ENCODE measurements at regions not wholly inside any gene's neighbourhood (a gene's known extent, or its start where the extent isn't known, plus 50 kb on each side); places are given as distances from the start of the nearest gene placed in this dataset.
"Not testable (repeated sequence)": the region's sequence is repeated elsewhere in the genome, so short reads cannot be mapped to it uniquely, and the experiment has no call there.

DNA sequence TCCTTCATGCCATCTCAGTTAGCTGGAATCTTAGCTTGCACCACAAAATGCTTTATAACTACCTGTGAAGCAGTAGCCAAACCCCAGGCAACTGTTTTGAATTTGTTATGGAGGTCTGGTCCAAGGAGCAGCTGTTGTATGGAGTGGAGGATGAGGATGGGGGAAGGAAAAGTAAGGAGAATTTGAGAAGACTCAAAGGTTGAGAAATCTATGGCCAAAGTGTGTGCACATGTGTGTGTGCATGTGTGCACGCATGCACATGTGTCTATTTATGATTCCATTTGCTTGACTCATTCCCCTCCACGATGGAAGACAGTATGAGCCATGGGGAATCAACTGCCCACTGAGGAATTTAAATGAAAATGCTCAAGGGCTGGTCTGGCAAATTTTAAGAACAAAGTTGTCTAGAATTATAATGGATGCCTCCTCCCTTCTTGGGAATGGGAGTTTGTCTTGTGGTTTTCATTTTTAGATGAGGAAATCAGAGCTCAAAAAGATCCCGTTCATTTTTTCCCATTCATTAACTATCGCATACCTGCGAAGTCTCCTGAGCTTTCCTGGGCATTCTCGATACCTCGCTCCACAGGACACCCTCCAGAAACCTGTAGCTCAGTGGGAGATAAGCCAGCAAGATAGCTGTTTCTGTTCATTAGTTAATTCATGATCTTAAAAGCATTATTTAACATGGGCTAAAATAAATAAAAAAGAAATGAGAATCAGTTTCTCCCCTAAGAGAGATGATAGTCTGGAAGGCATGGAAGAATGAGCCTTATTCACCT is 152.3 kb upstream of the NEDD9 start:
- no peak for DNase-seq (ENCODE audit: low spot score)

DNA sequence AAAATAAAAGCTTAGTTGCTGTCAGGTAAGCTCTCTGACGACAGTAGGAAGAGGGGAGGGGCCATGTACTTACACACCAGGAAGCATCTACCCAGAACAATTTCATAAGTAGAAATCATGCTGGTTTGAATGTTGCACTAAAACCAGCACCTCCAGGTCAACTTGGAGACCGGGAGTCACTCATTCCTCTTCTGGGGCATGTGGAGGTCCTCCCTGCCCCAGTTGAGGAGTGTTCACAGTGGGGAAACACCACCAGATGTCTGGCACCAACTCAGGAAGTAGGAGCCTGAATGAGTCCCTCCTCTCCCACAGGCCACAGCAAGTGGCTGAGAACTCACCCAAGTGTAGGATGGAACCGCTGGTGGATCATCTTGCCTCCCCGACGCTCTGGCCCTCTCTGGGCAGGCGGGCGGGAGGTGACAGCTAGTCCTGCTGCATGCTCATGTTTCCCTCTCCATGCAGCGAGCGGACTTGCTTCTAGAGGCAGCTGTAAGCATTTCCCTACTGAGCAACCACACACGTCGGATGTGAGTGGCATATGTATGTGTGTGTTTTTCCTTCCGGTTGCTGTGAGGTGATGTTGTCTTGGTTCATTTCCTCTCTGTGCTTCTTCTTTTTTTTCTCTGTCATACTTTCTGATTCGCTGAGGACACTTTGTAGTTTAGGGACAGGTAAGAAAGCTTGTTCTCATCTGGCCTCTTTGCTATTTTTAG is 149.5 kb upstream of the NEDD9 start:
- DNase-seq (ENCODE audit: low spot score): no peak

DNA sequence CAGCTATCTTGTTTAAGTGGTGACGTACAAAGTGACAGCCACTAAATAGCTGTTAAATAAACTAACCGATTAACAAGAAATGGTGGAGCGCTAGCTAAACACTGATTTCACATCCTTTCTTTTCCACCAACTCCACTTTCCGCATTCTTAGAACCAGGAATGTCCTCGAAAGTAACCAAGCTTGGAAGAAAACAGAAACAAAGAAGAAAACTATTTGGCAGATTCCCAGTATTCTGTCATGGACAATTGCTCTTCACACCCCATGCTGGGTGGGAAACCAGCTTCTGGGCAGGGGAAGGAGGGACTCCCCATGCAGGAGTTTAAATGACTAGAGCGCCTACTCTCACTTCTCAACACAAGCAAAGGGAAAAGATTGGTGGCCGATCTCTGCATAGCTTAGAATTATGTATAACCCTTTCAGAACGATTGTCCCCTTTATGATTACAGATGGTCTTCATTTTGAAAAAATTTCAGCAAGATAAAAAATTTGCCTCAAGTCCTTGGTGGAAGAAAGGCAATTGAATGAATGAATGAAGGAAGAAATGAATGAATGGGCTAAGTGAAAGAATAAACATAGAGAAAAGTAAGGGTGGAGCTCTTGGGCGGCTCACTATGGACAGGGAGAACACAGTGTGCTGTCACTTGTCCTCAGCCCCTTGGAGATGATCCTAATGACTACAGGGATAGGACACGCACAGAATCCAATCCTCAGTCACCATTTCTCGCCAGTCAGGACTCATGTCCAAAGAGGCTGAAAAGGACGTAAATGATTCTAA is 148.7 kb upstream of the NEDD9 start:
- no peak for DNase-seq (ENCODE audit: low spot score)

DNA sequence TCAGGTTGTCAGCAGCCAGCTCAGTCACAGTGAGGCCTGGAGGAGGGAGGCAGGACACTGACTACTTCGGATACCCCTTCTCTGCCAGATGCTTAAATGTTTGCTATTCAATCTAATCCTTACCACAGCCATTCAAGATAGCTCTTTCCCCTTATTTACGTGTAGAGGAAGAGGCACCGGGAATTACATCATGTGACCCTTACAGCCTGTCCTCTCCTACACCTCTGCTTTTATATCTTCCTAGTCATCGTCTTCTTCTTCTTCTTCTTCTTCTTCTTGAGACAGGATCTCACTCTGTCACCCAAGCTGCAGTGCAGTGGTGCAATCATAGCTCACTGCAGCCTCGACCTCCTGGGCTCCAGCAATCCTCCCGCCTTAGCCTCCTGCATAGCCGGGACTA is 148.1 kb upstream of the NEDD9 start:
- DNase-seq (ENCODE audit: low spot score): no peak

DNA sequence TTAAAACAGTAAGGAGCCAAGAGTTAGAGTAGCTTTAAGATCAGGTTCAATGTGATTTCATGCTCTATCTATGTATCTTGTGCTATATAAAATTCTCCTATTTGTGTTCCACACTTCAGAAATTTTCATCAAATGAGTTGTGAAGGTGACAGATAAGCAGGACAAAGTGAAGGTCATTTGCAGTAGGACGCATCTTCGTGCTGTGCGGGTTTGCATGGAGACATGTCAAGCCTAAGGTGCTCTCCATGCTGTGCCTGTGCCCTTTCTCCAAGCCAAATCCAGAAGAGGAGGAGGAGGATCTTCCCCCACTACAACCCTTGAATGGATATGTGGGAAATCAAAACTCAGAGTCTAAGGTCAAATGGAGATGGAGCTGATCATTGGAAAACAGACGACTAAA is 147.3 kb upstream of the NEDD9 start:
- DNase-seq (ENCODE audit: low spot score): no peak

DNA sequence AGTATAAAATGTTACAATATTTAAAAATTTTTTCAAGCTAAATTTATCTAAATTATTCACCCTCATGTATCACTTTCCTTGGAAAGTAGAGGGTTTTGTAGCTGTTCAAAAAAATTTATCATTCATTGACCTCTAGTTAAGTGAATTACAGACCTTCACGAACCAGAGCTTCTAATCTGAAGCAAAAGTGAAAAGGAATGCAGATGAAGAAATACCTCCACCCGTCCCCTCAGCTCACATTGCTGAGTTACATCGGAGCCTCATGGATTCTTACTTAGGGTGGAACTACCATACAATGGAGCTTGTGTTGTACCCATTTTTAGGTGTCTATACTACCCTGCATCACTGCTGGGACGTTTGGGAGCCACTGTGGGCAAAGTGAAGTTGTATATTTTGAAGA is 146.2 kb upstream of the NEDD9 start:
- DNase-seq (ENCODE audit: low spot score): no peak

DNA sequence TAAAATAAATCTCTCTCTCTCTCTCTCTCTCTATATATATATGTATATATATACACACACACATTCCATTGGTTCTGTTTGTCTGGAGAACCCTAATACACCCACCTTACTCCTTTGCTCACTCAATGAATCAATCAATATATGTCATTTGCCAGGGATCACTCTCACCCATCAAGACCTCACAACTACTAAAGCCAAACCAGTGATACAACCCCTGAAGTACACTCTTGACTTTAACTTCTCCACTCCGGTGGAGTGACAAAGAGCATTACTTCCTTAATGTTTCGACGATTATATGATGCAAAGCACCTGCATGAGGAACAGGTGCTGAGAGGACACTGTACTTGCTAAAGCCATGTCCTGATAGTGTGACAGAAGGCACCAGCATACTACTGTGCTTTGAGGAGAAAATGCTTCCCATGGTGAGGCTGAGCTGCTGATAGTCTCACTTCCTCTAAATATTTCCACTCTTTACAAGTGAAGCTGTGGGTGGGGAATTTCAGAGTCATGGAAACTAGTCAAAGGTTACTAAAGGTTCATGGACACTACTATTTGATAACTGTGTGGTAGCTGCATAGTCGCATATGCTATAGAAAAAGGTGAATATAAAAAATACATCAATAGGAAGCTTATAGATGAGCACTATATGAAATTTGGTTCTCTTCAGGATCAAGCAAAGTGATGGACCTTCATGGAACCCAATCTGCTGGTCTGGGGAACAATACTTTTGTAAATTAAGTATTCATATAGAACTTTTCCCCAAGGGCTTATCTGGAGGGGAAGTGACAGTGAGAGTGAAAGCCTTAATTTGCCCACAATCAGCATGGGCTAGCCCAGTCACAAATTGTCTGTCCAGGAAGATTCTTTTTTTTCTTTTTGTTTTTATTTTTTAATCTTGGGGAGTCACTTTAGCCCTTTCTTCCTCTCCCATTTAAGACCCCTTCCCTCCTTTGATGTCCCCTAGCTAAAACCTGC is 141.9 kb upstream of the NEDD9 start:
- no peak for DNase-seq (ENCODE audit: low spot score)

DNA sequence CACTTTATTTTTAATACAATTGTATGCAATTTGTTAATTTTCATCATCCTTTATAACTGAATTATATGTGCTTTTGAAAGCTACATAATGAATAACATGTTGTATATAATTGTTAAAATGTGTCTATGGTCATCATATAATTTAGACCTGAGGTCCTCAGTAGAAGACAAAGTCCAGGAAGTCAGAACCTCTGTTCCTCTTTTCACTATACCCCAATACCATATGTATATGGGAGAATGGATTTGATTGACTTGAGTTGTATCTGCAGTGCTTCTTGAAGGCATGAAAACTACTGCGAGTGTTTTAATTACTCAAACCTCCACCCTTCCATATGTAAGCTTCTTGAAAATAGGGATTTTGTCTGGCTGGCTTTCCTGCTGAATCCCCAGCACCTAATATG is 140.7 kb upstream of the NEDD9 start:
- DNase-seq (ENCODE audit: low spot score): no peak

DNA sequence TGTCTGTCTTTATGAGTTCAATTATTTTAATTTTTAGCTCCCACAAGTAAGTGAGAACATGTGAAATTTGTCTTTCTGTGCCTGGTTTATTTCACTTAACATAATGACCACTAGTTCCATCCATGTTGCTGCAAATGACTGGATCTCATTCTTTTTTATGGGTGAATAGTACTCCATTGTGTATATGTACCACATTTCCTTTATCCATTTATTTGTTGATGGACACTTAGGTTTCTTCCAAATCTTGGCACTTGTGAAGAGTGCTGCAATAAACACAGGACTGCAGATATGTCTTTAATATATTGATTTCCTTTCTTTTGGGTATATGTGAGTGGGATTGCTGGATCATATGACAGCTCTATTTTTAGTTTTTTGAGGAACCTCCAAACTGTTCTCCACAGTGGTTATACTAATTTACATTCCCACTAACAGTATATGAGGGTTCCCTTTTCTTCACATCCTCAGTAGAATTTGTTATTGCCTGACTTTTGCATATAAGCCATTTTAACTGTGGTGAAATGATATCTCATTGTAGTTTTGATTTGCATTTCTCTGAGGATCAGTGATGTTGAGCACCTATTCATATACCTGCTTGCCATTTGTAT is 139.8 kb upstream of the NEDD9 start:
- not testable (repeated sequence) for DNase-seq (ENCODE audit: low spot score)

DNA sequence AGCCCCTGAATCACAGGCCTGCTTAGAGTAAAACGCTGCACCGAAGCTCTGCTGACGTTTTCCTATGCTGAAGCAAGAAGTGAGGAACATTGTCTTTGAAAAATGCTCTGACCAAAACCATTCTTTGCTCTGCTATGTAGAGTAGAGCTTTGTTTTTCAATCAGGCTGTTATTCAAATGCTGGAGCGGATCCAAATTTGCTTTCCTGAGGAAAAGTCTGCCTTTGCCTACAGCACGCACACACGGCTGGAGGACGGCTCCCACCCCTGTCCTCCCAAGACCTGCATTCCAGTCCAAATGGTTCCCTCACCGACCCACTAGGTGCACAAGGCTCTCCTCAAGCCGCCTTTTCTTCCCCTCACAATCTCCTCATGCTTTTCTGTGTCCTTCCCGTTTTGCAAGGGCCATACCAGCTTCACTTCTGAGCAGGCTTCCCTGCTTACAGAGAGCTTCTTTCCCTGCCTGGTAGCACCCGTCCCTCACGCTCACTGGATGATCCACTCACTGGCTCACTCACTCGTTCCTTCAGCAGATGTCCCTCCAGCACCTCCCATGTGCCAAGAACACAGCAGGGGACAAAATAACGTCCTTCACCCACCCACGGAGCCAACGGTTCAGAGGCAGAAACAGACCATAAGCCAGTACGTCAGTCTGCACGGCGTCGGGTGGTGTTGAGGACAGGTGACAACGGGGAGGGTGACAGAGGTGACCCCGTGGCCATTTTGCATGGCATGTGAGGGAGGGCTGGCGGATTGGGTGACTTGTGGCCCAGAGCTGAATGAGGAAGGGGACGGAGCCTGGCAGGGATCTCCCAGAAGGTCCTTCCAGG is 137.9 kb upstream of the NEDD9 start:
- DNase-seq (ENCODE audit: low spot score): no peak

DNA sequence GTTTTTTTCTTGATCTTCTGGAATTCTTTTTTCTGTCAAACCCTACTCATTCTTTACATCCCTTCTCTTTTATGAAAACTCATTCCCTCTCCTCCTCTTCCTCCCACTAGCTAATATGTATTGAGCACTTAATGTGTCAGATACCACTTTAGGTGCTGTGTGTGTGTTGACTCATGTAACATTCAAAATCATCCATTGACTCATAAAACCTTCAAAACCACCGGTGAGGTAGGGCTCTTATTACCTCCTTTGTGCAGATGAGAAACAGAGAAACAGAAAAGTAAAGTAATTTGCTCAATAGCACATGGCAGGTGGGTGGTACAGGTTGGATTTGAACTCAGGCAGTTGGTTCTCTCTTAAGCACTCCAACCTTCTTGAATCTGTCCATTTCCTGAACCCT is 136.3 kb upstream of the NEDD9 start:
- no peak for DNase-seq (ENCODE audit: low spot score)

DNA sequence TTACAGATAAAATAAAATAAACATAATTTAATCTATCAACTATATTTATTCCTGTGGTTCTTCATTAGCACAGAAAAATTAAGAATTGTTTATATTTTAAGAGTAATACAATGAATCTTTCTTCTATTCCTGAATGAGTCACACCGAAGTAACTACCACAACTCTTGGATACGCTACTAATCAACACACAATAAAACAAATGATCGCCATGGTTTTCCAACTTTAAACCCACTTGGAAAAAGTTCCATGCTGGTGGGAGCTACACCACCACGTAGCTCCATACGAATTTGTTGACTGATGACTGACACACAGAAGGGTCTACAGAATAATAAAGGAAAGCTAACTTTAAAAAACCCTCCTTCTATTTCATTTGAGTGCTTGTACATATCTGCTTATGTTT is 135.8 kb upstream of the NEDD9 start:
- no peak for DNase-seq (ENCODE audit: low spot score)

DNA sequence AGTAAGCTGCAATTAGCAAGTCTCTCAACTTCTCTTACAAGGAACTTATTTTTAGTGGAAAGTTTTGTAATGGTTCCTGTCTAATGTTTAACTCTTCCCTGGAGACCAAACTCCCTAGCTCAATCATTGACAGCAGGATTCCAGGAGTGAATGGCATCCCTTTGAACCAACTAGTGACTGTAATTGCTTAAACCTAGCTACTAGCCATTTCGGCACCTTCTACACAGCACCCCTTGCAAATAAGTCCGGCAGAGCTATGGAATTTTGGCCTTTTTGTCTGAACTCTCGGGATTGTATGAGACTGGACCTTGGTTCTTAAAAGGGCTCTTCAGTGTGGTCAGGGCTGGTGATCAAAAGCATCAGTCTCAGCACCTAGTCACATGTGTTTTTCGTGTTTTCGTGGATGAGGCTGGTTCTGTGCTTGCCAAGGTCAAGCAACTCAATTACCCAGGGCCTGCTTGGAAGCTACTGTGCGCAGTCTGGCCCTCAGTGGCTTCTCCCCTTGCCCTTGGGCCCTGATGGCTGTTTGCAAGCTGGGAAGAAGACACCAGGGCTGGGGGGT is 135.3 kb upstream of the NEDD9 start:
- DNase-seq (ENCODE audit: low spot score): no peak

DNA sequence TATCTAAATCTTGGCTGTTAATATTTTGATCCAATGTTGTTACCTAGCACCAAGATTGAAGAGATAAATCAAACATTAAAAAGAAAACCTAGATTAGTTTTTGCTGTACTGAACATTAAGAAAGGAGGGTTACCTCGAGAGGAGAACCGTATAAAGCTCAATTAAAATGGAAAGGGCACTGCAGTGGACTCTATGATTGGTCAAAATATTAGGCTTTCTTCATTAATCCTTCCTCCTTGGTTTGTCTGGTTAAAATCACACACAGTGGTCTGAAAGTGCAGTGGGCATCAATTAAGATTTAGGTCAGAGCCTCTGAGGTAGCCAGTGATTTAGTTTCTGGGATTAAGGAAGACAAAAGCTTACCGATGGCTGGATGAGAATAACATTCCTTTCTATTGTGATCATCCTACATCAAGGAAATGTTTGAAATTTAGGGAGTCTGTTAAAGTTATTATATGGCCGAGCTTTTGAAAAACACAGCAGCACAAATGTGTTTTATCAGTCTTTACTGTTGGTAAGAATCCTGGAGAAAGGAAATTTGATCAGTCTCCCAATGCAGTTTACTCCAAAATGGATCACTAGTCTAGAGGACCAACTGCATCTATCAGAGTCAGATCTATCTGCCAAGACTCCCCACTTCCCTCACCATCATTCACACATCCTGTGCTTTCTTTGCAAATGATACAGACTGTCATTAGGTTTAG is 134.6 kb upstream of the NEDD9 start:
- no peak for DNase-seq (ENCODE audit: low spot score)

DNA sequence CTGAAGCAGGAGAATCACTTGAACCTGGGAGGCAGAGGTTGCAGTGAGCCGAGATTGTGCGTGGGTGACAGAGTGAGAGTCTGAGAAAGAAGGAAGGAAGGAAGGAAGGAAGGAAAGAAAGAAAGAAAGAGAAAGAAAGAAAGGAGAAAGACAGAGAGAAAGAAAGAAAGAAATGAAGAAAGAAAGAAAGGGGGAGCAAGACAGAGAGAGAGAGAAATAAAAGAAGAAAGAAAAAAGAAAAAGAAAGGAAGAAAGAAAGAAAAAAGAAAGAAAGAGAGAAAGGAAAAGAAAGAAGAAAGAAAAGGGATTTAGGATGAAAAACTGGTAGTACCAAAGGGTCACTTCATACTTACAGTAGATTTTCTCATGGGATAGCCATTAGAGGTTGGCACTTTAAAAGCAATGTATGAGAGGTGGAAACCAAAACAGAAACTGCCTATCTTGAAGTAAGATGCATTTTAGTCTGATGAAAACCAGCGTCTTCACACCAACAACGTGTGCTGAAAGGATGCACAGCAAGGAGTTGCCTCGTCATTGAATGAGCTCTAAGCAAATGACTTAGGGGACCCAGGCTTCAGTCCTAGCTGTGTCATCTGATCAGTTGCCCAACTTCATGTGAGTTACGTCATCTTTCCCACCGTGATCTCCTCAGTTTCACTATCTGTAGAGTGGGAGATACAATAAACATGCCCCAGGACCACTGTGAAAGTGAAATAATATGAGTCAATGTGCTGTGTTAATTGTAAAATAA is 133.9 kb upstream of the NEDD9 start:
- no peak for DNase-seq (ENCODE audit: low spot score)

DNA sequence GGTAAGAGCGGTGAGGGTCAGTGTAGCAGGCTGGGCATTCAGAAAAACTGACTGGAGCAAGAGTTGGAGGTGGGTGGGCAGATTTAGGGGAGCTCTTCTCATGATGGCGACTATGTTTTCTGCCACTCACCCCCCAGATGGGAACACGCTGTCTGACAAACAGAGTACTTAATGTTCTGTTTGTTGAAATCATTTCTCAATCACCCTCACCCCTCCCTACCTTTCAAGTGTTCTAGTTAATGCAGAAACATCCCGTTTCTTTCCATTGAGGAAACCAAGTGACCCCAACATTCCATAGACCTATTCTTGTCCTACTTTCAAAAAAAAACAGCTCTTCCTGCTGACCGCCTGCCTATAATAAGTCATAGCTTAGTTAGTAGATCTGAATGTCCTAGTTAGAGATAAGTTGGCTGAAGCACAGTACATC is 132.5 kb upstream of the NEDD9 start:
- DNase-seq (ENCODE audit: low spot score): no peak

DNA sequence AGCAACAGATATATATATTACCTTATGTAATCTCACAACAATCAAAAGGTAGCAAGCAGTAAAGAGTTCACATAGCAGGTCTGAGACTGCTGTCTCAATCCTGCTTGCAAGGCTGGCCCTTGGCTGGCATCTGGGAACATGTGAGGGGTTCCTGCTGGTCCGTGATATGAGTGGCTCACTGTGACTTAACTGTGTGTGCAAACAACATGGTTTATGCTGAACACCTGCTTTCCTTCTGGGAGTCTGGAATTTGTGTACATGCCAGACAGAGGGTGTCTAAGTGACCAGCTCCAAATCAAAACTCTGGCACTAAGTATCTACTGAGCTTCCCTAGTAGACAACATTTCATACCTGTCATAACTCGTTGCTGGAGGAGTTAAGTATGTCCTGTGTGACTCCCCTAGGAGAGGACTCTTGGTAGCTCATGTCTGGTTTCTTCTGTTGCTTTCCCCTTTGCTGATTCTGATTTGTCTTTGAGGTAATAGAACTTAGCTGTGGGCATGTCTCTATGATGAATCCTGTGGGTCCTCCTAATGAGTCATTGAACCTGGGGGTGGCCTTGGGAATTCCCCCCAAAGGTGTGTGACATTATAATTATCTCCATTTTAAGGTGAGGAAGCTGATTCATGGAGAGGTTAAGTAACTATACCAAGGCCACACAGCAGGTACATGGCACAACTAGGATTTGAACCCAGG is 131.6 kb upstream of the NEDD9 start:
- no peak for DNase-seq (ENCODE audit: low spot score)

DNA sequence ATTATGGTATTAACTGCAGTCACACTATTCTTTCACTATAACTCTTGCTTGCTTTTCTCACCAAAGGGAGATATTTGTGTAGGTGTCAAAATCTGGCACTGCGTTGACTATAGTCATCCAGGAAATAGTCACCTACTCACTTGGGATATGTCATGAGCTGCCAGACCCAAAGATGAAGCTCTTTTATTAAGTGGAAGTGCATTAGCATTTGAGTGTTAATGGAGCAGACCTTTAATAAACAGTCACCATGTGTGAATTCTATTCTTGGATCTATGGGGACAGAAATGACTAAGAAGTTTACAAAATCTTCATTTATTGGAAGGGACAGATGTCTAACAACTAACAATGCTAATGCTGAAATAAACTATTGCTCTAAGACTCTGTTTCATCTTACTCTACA is 130.1 kb upstream of the NEDD9 start:
- no peak for DNase-seq (ENCODE audit: low spot score)
